ENCODE measurements at regions not wholly inside any gene's neighbourhood (a gene's known extent, or its start where the extent isn't known, plus 50 kb on each side); places are given as distances from the start of the nearest gene placed in this dataset.
A peak's percentile ranks its signal among the peaks of the same experiment; 100 is the strongest.
"Not testable (repeated sequence)": the region's sequence is repeated elsewhere in the genome, so short reads cannot be mapped to it uniquely, and the experiment has no call there.

DNA sequence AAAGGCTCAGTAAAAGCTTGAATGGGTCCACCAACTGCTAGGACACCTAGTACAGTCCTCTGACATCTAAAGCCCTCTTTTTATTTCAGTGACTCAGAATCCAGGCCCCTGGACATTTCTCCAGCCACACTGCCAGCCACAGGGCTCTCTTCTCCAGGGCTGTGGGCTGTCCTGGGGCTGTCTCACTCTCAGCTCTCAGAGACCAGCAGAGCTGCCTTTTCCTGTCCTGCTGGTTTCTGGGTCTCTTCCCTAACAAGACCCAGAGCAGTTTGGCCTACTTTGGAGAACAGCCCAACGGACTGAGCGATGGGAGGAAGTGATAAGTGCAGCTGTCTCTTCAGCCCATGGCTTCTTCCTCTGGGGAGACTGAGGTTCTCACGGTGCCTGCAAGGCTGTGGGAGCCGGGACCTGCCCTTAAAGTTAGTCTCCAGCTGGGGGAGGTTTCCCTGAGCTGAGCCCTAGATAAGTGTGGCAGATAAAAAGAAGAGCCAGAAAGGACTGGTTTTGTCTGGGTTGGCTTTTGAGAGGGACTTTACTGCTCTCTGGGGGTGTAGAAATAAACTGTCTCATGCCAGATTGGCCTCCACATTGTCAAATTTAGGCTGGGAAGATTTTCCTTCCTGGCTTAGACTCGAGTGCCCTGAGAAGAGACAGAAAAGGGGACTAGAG is 979.8 kb downstream of the VRK1 start:
- DNase-seq, result peak; percentile 8

DNA sequence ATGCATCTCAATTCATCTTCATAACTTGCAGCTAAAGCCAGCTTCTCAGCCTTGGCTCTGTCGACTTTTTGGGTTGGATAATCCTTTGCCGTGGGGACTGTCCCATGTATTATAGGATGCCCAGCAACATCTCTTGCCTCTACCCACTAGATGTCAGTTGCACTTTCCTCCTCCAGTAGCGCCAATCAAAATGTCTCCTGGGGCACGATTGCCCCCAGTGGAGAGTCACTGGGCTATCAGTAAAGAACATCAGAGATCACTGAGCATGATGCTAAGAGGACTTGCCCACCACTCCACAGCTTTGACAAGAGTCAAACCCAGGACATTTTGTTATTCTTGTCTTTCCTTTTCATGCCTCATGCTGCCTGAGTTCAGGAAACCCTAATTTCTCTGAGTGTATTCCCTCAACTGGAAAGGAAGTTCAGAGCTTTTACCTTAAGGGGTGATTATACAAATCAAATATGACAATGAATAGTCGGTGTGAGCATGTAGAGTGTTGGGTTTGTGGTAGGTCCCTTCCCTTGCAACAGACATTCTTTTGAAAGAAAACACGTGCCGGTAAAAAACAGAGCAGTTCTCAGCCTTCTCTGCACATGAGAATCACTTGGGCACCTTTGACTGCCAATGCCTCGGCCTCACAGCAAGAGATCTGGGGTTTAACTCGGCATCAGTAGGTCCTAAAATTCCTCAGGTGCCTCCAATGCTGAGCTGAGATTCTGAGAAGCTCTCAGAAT is 980.6 kb downstream of the VRK1 start:
- no peak for DNase-seq

DNA sequence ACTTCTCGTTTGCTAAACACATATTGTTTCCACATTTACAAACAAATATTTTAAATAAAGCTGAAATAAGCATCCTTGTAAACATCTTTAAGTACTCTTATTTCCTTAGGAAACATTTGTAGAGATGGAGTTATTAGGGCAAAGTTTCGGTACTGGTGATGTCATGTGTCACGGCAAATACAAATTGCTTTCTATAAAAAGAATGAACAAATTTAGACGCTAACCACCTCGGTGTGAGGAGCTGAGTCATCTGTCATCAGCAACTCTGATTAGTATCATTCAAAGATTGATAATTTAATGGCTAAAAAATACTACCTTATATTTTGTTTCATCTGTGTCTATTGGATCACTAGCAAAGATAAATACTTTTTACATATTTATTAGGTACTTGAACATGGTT is 982.0 kb downstream of the VRK1 start:
- no peak for DNase-seq

DNA sequence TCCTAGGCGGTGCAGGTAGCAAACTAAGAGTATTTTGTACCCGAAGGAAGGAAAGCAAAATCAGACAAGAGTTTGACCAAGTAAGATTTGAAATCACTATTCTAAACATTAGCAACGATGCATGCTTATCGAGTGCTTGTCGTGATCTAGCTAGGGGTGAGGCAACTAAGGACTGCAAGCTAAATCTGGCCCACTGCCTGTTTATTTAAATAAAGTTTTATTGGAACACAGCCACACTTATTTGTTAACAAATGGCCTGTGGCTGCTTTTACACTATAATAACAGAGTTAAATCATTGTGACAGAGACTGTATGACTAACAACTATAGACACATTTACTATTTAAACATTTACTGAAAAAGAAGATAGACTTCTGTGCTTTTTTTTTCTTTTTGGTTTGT is 983.6 kb downstream of the VRK1 start:
- no peak for DNase-seq

DNA sequence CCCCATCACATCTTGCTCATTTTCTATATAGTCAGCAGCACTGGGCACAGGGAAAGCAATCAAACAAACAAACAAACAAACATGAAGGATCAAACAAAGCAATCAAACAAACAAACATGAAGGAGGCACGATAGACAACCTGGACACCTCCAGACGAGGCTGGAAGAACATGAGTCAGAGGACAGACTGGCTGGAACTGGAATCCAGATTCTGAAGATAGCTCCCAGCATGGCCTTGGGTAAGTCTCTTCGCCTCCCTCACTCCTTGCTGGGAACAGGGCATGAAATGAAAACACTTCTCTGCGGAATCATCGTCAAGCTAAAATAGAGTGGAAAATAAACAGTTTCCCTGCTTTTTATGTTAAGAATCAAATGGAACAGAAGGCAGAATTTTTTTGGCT is 984.8 kb downstream of the VRK1 start:
- no peak for DNase-seq

DNA sequence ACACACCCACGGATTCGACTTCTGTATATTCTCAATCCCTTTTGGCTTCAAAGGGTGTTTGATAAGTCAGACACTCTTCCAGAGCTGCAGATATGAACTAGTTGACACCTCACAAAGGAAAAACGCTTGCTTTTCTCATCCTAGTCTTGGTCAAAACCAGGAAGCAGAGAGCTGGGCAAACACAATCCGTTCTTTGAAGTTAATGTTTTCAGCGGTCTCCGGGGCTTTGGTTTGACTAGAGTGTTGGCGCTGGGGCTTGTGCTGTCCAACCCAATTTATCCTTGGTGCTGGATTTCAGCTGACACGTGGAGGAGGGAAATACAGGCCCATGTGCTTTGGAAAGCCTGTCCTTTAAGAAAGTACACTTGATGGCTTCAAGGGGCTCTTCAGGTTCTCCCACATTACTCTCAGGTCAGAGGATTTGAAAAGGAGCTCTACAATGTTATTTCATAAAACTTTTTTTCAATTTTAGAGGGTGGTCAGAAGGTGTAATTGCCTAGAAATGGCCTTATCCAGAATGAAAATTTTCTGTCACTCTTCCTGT is 985.8 kb downstream of the VRK1 start:
- no peak for DNase-seq

DNA sequence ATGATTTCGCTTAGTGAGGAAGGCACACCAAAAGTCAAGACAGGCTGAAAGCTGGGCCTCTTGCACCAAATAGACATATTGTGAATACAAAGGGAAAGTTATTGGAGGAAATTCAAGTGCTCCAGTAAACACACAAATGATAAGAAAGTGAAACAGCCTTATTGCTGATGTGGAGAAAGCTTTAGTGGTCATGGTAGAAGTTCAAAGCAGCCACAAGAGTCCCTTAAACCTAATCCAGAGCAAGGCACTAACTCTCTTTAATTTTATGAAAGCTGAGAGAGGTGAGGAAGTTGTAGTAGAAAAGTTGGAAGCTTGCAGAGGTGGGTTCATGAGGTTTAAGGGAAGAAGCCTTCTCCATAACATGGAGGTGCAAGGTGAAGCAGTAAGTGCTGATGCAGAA is 988.3 kb downstream of the VRK1 start:
- no peak for DNase-seq

DNA sequence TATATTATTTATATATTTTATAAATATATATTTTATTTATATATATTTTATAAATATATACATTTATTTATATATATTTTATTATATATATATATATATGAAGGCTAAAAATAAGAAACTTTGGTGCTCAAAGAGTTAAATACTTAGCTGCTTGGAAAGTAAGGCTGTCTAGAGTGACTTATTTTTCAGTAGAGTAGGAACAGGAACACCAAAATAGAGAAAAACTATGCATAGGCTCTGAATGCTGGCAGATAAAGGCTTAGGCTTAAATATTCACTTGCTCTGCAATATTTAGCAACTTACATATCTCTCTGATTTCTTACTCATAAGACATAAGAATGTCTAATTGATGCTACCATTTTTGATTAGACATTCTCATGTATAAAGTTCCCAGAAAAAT is 991.2 kb downstream of the VRK1 start:
- DNase-seq, result peak; percentile 5

DNA sequence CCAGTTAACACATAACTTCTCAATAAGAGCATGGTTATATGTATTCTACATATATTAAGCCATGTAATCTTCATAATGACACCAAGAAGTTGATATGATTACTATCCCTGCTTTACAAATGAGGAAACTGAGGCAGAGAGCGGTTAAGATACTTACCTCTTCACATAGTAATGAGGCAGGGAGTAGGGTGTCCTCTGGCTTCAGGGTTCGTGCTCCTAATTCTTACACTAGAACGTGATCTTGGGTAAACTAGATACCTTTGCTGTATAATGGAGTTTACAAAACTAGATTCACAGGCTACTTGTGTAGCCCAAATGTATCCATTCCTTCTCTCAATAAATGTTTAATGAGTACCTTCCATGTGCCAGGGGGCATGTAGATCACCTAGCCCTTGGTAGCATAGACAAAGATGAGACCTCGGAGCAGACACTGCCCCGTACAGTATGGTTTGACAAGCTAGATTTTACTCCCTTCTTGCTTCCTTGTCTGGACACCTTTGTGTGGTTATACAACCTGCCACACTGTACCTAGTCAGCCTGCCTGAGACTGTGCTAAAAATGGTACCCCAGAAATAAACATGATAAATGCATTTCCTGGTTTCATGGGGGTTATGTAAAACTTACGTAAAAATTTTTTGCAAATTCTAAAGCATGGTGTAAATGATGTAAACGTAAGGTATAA is 991.8 kb downstream of the VRK1 start:
- DNase-seq, result no peak

DNA sequence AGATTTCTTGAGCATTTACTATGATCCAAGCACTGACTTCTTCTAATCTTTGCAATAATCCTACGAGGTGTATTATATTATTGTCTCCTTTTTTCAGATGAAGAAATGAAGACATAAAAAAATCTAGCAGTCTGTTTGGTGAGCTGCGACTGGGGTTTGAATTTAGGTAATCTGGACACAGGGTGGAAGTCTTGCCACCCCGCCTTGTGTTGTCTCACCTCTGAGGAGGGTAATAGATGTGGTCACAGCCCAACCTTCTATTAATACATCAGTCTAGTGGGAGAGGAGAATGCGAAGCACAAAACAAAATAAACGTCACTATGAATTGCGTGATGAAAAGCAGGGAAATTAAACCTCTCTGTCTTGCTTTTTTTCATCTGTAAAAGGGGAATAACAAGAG is 993.9 kb downstream of the VRK1 start:
- no peak for DNase-seq

DNA sequence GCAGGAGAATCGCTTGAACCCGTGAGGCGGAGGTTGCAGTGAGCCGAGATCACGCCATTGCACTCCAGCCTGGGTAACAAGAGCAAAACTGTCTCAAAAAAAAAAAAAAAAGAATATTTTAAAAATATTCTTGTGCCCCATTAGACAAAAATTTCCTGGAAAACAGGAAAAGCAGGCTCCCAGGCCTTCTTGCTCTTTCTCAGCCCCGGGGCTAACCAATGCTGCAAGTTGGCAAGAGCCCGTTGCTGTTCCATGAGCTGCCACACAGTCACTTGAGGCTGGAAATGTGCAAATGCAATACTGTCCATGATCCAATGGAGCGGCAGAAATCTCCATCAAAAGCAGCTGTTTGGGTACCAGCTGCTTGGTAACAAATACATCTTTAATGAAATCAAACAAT is 994.7 kb downstream of the VRK1 start:
- DNase-seq, result no peak

DNA sequence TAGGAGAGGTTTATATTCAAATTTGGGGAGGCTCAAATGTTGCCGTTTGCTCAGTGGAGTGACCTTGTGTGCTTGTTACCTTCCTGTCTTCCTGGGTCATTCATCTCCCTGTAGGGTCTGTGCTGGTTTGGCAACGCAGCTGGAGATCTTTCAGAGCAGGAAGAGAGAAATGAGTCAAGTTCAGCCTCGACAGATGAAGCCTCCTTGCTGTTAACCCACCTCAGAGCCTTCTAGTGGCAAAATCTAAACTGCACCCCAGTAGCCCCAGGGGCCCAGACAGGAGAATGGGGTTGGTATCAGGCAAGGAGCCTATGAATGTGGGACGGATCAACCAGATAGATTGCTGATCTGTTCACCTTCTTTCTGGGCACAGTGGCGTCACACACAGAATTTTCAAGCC is 999.3 kb downstream of the VRK1 start:
- DNase-seq, result no peak

DNA sequence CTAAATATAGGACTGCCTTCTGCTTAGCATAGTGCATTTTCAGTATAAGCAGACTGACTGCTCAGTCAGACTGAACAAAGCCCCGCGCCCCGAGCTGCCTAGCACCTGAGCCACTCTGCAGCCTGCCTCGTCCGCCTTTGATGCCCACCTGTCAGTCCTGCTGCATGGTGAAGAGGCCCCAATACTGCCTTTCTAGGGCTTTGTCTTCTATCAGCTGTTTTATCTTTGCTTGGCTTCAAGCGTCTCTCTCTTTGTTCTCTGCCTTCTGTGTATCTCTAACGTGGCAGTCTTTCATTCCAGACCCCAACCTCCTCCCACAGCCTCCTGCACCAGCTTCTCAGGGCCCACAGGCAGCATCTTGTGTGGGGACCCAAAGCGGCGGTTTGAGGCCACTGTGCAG is 1001.0 kb downstream of the VRK1 start:
- no peak for DNase-seq

DNA sequence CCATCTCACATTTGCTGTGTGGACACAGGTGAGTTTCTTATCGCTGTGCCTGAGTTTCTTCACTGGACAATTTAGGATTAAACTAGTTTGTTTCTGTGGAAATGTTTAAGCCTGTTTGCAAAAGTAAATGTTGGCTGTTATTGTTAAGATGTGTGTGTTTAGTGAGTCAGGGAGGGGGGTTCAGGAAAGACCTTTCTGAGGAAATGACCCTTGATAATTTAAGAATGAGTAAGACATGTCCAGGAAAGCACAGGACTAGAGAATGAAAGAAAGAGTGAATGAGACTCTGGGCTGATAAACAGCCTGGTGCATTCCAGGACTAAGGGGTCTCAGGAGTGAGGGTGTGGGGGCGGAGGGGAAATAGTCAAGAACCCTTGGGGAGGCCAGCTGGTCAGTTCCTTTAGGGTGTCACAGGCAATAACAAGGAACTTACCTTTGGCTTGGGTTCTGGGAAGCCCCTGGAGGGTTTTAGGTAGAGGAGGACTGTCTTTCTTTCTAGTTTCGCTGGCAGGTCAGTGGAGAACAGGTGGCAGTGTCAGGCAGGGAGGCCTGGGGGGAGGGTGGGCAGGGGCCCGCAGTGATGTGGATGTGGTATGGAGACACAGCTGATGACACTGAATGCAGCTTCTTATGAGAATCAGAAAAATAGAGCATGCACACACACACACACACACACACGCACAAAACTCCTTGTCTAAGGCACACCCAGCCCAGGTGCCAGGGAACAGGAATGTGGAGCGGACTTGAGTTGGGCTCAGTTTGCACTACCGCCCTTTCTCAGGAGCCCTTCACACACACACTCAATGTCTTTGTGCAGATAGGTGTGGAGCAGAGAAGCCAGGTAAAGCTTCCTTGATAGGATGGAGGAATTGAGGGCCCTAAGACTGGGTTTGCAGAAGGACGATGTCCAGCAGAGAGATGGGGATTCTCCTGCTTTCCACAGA is 1005.5 kb downstream of the VRK1 start:
- DNase-seq, result no peak

DNA sequence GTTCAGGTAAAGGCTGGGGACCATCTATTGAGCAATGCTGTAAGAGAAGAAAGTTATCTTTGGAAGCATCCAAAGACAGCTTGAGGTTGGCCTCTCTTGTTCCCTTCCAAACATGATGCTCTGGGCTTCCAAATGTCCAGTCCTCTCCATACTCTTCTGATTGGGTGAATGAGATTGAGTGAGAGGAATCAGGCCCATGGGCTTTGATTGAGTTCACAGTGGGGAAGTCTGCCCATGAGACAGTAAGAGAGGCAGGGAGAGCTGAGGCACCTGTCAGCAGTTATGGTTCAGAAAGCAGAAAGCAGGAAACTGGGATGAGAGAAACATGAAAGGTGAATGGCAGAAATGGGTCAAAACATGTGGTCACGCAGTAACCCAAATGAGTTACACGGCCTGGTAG is 1006.9 kb downstream of the VRK1 start:
- DNase-seq, result no peak

DNA sequence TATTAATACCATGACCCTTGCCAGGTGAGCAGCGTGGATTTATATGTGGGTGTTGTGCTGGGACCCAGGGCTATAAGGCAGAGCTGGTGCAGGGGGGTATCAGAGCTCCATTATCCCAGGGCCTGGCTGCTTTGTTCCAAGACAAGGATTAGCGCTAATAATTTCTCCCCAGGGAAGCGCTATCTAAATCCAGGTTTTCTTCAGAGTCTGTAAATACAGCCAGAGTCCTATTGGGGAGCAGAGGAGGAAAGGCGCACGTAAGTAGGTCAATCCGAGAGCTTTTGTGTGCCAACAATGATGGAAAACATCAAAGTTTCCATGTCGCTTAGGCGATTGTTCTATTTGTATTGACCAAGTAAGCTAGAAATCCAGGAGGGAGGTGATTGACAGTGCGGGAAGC is 1009.7 kb downstream of the VRK1 start:
- DNase-seq, result no peak

DNA sequence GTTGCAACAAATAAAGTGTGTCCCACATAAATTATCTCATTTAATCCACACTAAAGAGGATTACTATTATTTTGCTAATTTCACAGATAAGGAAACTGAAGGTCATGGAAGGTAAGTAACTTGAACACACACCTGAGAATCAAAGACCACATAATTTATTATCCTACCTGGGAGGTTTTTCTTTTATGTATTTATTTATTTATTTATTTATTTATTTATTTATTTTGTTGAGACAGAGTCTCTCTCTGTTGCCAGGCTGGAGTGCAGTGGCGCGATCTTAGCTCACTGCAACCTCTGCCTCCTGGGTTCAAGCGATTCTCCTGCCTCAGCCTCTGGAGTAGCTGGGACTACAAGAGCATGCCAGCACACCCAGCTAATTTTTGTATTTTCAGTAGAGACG is 1011.4 kb downstream of the VRK1 start:
- not testable (repeated sequence) for DNase-seq

DNA sequence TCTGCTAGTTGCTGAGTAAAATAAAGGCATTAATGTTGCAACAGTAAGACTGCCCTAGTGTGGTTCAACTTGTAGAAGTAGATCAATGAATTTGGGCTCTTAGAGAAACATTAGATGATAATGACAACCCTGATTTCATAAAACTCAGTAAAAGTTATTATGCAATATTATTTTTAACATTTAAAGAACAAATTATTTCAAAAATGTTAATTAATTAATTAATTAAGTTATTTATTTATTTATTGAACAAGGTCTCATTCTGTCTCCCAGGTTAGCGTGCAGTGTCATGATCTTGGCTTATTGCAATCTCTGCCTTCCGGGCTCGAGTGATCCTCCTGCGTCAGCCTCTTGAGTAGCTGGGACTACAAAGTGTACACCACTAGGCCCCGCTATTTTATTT is 1016.4 kb downstream of the VRK1 start:
- DNase-seq, result no peak

DNA sequence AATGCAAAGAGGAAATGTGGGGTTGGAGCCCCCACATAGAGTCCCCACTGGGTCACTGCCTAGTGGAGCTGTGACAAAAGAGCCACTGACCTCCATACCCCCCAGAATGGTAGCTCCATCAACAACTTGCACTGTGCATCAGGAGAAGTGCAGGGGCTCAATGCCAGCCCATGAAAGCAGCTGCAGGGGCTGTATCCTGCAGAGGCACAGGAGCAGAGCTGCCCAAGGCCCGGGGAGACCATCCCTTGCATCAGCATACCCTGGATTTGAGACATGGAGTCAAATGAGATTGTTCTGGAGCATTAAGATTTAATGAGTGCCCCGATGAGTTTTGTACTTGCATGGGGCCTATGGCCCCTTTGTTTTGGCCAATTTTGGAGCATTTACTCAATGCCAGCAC is 1023.6 kb downstream of the VRK1 start:
- DNase-seq, result no peak

DNA sequence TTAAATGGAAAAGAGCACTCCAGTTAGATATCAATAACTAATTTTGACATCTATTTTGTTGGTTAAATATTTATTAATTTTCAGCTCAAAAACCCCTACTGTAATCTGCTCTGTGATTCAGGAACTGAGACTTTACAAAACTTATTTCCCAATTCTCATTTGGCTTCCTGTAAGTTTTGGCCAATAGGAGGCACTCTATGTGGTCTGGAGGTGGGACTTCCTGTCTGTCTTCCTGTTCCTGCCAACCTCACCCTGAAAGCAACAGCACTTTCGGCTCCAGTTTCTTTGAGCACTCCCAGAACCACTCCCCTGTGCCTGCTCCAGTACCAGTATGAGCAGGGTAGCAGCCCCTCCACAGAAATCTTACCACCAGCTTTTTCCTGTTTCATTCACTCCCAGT is 1027.0 kb downstream of the VRK1 start:
- DNase-seq, result peak; percentile 31

DNA sequence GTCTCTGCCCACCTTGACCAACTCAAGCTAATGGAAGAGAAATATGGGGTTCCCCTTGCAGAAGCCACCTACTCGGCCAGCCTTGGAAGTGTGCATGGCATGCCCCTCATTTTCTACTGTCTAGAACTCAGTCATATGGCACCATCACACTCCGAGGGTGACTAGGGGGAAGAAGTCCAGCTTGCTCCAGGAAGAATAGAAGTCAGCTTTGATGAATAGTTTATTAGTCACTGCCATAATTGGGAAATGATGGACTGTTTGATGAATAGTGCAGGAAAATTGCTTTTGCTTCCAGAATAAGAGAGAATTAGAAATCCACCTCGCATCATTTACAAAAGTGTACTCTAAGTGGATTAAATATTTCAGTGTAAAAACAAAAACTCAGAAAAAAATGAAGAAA is 1030.6 kb downstream of the VRK1 start:
- no peak for DNase-seq

DNA sequence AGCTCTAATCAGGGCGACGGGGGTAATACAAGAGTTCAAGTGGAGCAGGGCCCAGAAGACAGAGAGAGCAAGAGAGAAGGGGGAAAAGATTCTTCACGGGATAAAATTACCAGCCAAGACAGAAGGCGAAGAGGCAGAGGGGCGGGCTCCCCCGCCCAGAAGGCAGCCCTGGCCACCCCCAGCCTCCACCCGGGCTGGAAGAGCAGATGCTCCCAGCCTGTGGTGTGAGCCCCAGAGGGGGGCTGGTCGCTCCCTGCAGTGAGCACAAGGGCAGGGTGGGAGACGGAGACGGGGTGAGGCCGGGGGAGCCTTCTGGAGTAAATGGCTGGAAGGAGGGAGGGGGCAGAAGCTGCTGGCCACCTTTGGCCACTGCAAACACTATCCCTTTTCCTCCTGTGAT is 1035.6 kb downstream of the VRK1 start:
- no peak for DNase-seq

DNA sequence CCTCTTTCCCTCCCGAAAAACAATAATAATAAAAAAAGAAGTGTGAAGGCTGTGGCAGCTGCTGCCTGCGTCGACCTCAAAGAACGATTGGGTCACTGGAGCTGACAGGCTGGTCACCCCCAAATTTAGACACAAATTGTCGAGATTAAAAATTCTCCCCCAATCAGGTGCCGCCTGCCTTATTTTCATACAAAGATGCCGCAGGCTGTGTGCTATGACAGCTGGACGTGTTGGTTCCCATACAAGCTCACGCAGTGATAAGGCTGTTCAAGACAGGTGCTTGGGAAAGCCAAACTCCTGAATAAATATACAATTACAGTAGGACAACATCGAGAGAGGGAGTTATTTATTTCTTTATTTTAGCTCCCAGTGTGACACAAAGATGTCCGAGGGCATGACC is 1041.8 kb downstream of the VRK1 start:
- no peak for DNase-seq
